HL-60/S4 (cell line): ENCODE measurements at regions not wholly inside any gene's neighbourhood (a gene's known extent, or its start where the extent isn't known, plus 50 kb on each side); places are given as distances from the start of the nearest gene placed in this dataset.
"Not testable (repeated sequence)": the region's sequence is repeated elsewhere in the genome, so short reads cannot be mapped to it uniquely, and the experiment has no call there.

Experiments
- in situ Hi-C: fragments of 300-500 bp; cut with MboI; formaldehyde crosslinking; loops from 2 replicates; pipeline ENCODE4 v1.14.3; 2022; ENCODE audit warnings: low sequenced_read_pairs

- in situ Hi-C loops = no loop called here
Measured at GRCh38 chr9:86997156-86997555, 49.9 kb upstream of the GAS1 start.

GRCh38 chr9:86997951-86998350 lies 50.6 kb upstream of the GAS1 start:
- in situ Hi-C loops = no loop called here

- in situ Hi-C loops = no loop called here
Measured at GRCh38 chr9:87002517-87002916, 55.2 kb upstream of the GAS1 start.

GRCh38 chr9:87004016-87004415 lies 56.7 kb upstream of the GAS1 start:
- in situ Hi-C loops = no loop called here

GRCh38 chr9:87006956-87007355 lies 59.6 kb upstream of the GAS1 start:
- in situ Hi-C loops = no loop called here

- in situ Hi-C loops = no loop called here
Measured at GRCh38 chr9:87007711-87008366, 60.5 kb upstream of the GAS1 start.

- in situ Hi-C loops = no loop called here
Measured at GRCh38 chr9:87008667-87009066, 61.4 kb upstream of the GAS1 start.

GRCh38 chr9:87010626-87011025 lies 63.3 kb upstream of the GAS1 start:
- in situ Hi-C loops = no loop called here

- in situ Hi-C loops = no loop called here
Measured at GRCh38 chr9:87011551-87011950, 64.2 kb upstream of the GAS1 start.

GRCh38 chr9:87013490-87013889 lies 66.2 kb upstream of the GAS1 start:
- in situ Hi-C loops = no loop called here

GRCh38 chr9:87014436-87014835 lies 67.1 kb upstream of the GAS1 start:
- in situ Hi-C loops = no loop called here

GRCh38 chr9:87016681-87017080 lies 69.4 kb upstream of the GAS1 start:
- in situ Hi-C loops = no loop called here

- in situ Hi-C loops = no loop called here
Measured at GRCh38 chr9:87020169-87020950, 73.1 kb upstream of the GAS1 start.

- in situ Hi-C loops = no loop called here
Measured at GRCh38 chr9:87022178-87022577, 74.9 kb upstream of the GAS1 start.

GRCh38 chr9:87026204-87026603 lies 78.9 kb upstream of the GAS1 start:
- in situ Hi-C loops = no loop called here

- in situ Hi-C loops = not testable (repeated sequence)
Measured at GRCh38 chr9:87028836-87029235, 81.5 kb upstream of the GAS1 start.

GRCh38 chr9:87029905-87030304 lies 82.6 kb upstream of the GAS1 start:
- in situ Hi-C loops = no loop called here

GRCh38 chr9:87034841-87035240 lies 87.5 kb upstream of the GAS1 start:
- in situ Hi-C loops = no loop called here

- in situ Hi-C loops = no loop called here
Measured at GRCh38 chr9:87035879-87036278, 88.6 kb upstream of the GAS1 start.

GRCh38 chr9:87036506-87036905 lies 89.2 kb upstream of the GAS1 start:
- in situ Hi-C loops = no loop called here

- in situ Hi-C loops = no loop called here
Measured at GRCh38 chr9:87039809-87040392, 92.6 kb upstream of the GAS1 start.

GRCh38 chr9:87040410-87041009 lies 93.2 kb upstream of the GAS1 start:
- in situ Hi-C loops = no loop called here
